Peyer's patch (tissue), 4 donors: ENCODE measurements at regions not wholly inside any gene's neighbourhood (a gene's known extent, or its start where the extent isn't known, plus 50 kb on each side); places are given as distances from the start of the nearest gene placed in this dataset.
"Not testable (repeated sequence)": the region's sequence is repeated elsewhere in the genome, so short reads cannot be mapped to it uniquely, and the experiment has no call there.

Experiments used
- CTCF ChIP-seq, 6 experiments: fragments of 450-650 bp in 4 of 6; fragments of 200-600 bp in 2 of 6; sonication (generic) in 1 of 6; IDR thresholded peaks; one replicate each; pipeline ENCODE4 v1.5.1; 2017 to 2019; ENCODE audit warnings: antibody characterized with exemption in 6 of 6, mild to moderate bottlenecking in 3 of 6, moderate library complexity in 1 of 6
- POLR2A ChIP-seq, 2 donors: fragments of 450-650 bp; IDR thresholded peaks; one replicate each; pipeline ENCODE4 v1.5.1; 2017; ENCODE audit warnings: antibody characterized with exemption in 2 of 2, mild to moderate bottlenecking in 2 of 2, moderate library complexity in 2 of 2

DNA sequence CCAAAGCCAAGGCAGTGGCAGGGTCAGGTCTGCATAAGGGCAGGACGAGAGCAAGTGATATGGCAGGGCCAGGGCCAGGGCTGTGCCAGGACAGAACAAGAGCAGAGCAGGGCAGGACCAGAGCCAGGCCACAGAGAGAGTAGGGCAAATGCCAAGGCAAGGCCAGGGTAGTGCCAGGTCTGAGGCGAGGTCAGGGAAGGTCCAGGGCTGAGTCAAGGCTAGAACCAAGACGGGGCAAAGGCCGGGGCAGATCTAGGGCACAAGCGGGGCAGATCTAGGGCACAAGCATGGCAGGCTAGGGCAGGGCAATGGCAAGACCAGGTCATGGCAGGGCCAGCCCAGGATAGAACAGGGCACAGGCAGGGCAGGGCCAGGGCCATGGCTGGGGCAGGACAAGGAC is 282.0 kb upstream of the POTEB2 start:
- TF ChIP-seq CTCF, POLR2A (IDR thresholded peaks at IDR 0.05): not testable (repeated sequence)
